ENCODE measurements at regions not wholly inside any gene's neighbourhood (a gene's known extent, or its start where the extent isn't known, plus 50 kb on each side); places are given as distances from the start of the nearest gene placed in this dataset.
A peak's percentile ranks its signal among the peaks of the same experiment; 100 is the strongest.

GRCh38 chr10:44755481-44755880, 155.7 kb upstream of the TMEM72 start:
- no peak for DNase-seq
- intact Hi-C loops (cut with DNase I), result no loop called here

DNA sequence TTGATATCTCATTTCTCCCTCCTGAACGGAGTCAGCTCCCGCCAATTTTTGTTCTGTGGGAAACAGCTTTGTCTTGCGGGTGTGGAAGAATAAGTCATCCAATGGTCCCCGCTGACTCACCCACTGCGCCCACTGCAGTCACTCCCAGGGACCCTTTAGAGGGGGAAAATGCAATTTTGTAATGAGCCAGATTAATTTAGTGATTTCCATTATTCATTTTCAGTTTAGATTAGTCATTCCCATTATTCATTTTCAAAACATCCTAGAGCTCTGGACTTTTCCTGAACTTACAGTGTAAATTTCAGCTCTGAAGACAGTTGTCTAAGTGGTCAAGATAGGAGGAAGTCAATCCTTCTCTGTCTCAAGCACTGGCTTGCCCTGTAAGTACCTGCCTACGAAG, 154.9 kb upstream of the TMEM72 start:
- DNase-seq, result no peak
- intact Hi-C loops (cut with DNase I), result no loop called here

DNA sequence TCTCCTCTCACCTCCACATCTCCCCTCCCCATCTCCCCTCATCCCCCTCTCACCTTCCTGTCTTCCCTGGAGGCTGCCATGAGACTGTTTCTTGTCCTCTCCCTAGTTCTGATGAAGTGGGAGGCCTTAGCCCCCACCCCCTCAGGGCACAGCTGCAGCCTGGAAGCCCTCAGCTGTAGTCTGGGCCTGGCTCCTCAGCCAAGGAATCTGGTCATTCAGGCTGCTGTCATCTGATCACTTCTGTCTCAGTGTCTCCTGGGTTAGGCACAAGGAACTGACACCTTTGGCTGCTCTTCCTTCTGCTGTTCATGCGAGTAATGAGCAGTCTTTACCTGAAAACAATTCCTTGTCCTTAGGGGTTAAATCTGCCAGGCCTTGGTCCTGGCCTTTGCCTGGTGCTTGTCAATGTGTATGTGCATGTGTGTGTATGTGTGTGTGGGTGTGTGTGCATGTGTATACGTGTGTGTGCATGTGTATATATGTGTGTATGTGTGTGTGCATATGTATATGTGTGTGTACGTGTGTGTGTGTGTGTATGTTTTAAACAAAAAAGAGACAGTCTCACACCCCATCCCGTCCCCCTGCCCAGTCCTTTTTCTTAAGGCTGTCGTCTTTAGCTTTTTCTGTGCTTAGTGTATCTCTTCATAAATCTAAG, 153.5 kb upstream of the TMEM72 start:
- intact Hi-C loops (cut with DNase I), result no loop called here
- no peak for DNase-seq

- DNase-seq, result no peak
- intact Hi-C loops (cut with DNase I), result no loop called here
Measured at GRCh38 chr10:44759122-44759521, 152.0 kb upstream of the TMEM72 start.

DNA sequence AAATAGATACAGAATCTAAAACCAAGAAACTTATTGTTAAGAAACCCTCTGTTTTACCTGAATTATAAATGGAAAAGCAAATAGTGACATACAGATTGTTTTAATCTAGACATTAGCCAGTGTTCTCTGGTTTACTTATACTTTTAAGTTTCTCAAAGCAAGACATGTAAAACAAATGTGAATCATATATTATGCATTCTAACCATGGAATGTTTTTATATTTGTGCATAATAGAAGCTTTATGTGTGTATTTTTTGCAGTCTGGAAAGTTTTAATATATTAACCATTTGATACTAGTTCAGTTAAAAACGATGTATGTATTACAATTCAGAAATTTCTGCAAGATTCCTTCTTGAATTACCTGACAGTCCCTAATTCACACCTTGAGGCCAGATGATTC, 150.6 kb upstream of the TMEM72 start:
- intact Hi-C loops (cut with DNase I), result no loop called here

GRCh38 chr10:44761076-44761475, 150.1 kb upstream of the TMEM72 start:
- DNase-seq, result no peak
- intact Hi-C loops (cut with DNase I), result no loop called here

More for the DNA sequence above, 150.6 kb upstream of the TMEM72 start:
- DNase-seq, result no peak

GRCh38 chr10:44763331-44763730, 147.8 kb upstream of the TMEM72 start:
- intact Hi-C loops (cut with DNase I), result no loop called here
- no peak for DNase-seq

GRCh38 chr10:44765299-44765698, 145.8 kb upstream of the TMEM72 start:
- intact Hi-C loops (cut with DNase I), result no loop called here
- DNase-seq, result no peak

DNA sequence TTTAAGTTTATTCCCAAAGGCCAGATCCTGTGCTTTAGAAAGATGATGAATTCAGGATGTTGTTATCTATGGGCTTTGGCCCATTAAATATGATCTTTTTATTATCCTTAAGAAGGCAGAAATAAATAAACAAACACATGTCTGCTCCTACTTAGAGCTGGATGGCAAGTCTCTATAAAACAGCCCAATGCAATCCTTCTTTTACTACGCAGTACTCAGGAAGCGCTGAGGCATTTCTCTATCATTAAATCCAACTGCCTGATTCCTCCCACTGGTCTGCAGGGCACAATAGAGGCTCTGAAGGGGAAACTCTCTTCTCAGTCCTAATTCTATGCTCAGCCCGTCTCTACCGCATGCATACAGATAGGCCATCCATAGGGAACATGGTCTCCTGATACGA, 144.5 kb upstream of the TMEM72 start:
- intact Hi-C loops (cut with DNase I), result no loop called here
- no peak for DNase-seq

DNA sequence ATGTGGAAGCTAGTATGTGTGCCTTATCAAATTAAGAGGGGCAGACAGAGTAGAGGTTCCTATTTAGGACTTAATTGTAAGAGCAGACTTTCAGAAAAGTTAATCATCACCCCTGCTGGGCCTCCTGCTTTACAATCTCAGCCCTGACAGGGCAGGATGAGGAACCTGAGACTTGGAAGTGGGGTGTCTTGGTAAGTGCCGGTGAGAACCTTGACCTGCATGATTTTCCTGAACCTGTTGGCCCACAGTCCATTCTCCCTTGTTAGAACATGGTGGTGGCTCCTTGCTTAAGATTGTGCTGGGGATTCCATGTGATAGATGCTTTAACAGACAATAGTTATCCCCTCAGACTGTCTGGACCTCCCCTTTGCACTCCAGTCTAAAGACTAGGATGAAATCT, 141.7 kb upstream of the TMEM72 start:
- peak in 1 of 42 donors; percentile 17 for DNase-seq
- intact Hi-C loops (cut with DNase I), result no loop called here

DNA sequence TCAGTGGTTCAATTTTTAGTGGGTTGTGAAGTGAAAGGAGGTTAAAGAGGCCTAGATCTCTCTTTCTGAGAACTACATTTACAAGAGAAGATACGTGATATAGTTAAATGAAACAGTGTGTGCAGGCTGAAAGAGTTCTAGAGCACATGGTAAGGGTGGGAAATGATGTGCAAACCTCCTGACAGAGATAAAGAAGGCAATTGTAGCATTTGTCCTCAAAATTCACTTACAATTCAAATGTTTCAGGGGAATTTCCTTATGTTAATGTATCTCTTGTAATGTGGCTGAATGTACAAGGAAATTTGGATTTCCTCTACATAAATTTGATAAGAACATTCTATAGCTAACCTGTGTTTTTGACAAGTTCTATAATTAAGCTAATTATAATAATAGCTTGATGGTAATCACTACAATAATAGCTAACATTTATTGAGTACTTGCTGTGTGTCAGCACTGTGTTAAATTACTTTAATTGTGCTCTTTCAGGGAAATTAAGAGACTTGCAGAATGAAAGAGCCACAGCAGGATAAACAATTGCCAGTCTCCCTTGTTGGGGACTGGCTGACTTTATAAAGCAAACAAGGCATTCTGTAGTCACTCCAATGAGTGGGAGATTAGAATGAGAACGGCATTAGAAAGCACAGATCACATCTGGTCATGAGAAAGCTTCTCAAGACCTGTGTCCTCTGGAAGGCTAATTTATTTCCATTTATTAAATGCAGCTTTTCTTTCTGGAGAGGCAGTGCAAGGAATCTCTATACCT, 139.7 kb upstream of the TMEM72 start:
- intact Hi-C loops (cut with DNase I), result no loop called here
- DNase-seq, result peak in 1 of 42 donors; percentile 14

GRCh38 chr10:44773565-44773964, 137.6 kb upstream of the TMEM72 start:
- intact Hi-C loops (cut with DNase I), result no loop called here
- peak in 1 of 42 donors; percentile 25 for DNase-seq

GRCh38 chr10:44774676-44775401, 136.3 kb upstream of the TMEM72 start:
- intact Hi-C loops (cut with DNase I), result no loop called here
- DNase-seq, result peak in 1 of 42 donors; percentile 24

- no peak for DNase-seq
- intact Hi-C loops (cut with DNase I), result no loop called here
Measured at GRCh38 chr10:44775402-44775741, 135.8 kb upstream of the TMEM72 start.

DNA sequence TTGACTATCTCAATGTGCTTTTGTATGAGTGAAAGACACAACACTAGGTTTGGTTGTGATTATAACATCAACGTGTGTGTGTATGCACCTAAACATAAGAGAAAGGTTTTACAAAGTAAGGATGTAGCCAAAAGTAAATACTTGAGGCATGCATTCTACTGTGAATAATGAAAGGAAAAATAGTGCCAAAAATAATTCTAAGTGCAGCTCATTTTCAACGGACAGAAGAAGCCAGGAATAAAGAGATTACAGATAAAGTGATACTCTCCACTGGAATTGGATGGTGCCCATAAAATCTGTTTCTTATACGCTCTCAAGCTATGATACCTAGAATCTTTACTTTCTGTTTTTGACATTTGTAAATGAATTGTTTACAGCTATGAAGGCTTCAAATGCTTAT, 135.0 kb upstream of the TMEM72 start:
- no peak for DNase-seq
- intact Hi-C loops (cut with DNase I), result no loop called here

DNA sequence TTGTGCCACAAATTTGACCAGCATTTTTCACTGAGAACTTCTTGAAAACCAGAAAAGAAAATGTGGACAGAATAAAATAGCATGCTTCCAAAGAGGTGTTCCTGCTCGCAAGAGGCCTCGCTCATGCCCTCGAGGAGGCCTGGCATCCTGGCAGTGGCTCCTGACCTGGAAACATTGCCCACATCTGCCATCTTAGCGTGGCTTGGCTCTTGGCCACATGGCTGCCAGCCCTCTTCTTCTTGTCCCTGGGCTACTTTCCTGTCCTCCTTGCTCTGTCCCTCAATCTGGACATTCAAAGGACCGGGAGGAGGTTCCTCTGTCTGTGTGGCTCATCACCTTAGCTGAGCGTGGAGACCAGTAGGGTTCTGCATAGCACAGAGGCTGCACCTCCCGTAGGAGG, 131.6 kb upstream of the TMEM72 start:
- intact Hi-C loops (cut with DNase I), result no loop called here
- DNase-seq, result peak in 21 of 42 donors; percentile 7 to 65 (median 28)

GRCh38 chr10:44780426-44780825, 130.7 kb upstream of the TMEM72 start:
- DNase-seq, result peak in 7 of 42 donors; percentile 12 to 64 (median 20)
- intact Hi-C loops (cut with DNase I), result no loop called here

DNA sequence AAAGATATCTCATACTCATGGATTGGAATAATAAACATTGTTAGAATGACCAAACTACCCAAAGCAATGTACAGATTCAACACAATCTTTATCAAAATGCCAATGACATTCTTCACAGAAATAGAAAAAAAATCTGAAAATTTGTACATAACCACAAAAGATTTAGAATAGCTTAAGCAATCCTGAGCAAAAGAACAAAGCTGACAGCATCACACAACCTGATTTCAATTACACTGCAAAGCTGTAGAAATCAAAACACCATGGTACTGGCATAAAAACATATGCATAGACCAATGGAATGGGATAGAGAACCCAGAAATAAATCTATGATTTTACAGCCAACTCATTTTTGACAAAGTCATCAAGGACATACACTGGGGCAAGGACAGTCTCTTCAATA, 130.0 kb upstream of the TMEM72 start:
- DNase-seq, result no peak
- intact Hi-C loops (cut with DNase I), result no loop called here

DNA sequence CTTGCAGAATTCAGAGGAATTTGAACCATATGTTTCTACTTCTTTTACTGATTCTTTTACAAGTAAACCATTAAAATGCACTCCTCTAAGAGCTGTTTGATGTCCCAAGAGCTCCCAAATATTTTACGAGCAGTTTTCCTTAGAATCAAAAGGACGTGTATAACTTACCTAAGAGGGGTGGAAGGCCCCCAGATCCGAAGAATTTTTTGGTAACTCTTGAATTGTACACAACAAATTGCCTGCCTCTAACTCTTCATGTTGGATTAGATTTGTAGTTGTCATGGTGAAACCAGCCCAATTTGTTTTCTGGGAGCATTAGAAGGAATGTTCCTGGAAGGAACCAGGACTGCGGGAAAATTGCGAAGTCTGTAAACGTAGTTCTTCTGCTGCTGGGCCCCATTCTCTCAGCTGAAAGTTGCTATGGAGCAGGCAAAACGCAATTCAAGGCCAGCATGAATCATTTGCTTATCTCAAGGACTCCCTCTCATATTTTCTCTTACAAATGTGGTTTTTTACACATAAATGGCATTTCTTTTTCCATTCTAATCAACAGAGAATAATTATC, 124.8 kb upstream of the TMEM72 start:
- DNase-seq, result peak in 14 of 42 donors; percentile 10 to 68 (median 34)
- intact Hi-C loops (cut with DNase I), result no loop called here

DNA sequence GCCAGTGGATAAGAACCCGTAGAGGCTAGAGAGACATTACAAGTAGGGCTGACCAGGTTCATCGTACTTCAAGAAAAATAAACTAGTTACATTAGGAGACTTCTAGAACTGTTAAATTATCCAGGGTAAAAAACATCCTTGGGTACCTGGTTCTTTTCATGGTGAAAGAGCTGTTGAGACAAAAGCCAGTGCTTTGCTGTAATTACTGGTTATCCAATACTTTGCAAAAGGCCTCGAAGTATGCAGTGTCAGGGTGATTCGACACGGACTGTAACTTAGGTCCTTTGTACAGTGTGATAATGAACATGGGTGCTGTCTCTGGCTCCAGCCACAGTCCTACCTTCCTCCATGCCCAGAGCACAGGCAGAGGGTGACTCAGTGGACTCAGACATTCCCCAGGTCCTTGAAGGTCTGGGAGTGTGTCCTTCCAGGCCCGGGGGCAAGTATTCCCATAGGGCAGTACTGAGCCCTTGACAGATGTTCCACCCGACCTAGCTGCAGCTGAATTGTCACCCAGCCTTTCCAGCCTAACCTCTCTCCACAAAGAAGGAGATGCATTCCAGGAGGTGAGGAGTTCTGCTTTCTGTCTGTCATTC, 123.6 kb upstream of the TMEM72 start:
- DNase-seq, result peak in 1 of 42 donors; percentile 8
- intact Hi-C loops (cut with DNase I), result no loop called here

Data from head of caudate nucleus (tissue), 42 donors.